ENCODE measurements at regions not wholly inside any gene's neighbourhood (a gene's known extent, or its start where the extent isn't known, plus 50 kb on each side); places are given as distances from the start of the nearest gene placed in this dataset.

- H3K4me3 ChIP-seq (ENCODE audit: low read length): no peak overlapping the region
- no peak for TF ChIP-seq CTCF (IDR thresholded peaks at IDR 0.05; ENCODE audit: insufficient read depth, low read depth, low read length, missing control alignments)
- DNase-seq (ENCODE audit: low read depth): no peak
Observed at GRCh38 chr7:34389332-34390078, 268.5 kb upstream of the NPSR1 start.

GRCh38 chr7:34390103-34390502, 267.9 kb upstream of the NPSR1 start:
- DNase-seq (ENCODE audit: low read depth): no peak
- no peak for TF ChIP-seq CTCF (IDR thresholded peaks at IDR 0.05; ENCODE audit: insufficient read depth, low read depth, low read length, missing control alignments)
- no peak overlapping the region for H3K4me3 ChIP-seq (ENCODE audit: low read length)

- DNase-seq (ENCODE audit: low read depth): no peak
- no peak overlapping the region for H3K4me3 ChIP-seq (ENCODE audit: low read length)
- TF ChIP-seq CTCF (IDR thresholded peaks at IDR 0.05; ENCODE audit: insufficient read depth, low read depth, low read length, missing control alignments): no peak
Observed at GRCh38 chr7:34392972-34393371, 265.0 kb upstream of the NPSR1 start.

- DNase-seq (ENCODE audit: low read depth): no peak
- no peak for TF ChIP-seq CTCF (IDR thresholded peaks at IDR 0.05; ENCODE audit: insufficient read depth, low read depth, low read length, missing control alignments)
- H3K4me3 ChIP-seq (ENCODE audit: low read length): no peak overlapping the region
Observed at GRCh38 chr7:34396437-34397064, 261.5 kb upstream of the NPSR1 start.

- H3K4me3 ChIP-seq (ENCODE audit: low read length): no peak overlapping the region
- DNase-seq (ENCODE audit: low read depth): no peak
- TF ChIP-seq CTCF (IDR thresholded peaks at IDR 0.05; ENCODE audit: insufficient read depth, low read depth, low read length, missing control alignments): no peak
Observed at GRCh38 chr7:34401776-34402175, 256.2 kb upstream of the NPSR1 start.

GRCh38 chr7:34406848-34407530, 251.0 kb upstream of the NPSR1 start:
- no peak overlapping the region for H3K4me3 ChIP-seq (ENCODE audit: low read length)
- DNase-seq (ENCODE audit: low read depth): no peak
- TF ChIP-seq CTCF (IDR thresholded peaks at IDR 0.05; ENCODE audit: insufficient read depth, low read depth, low read length, missing control alignments): no peak

All from epithelial cell of esophagus (primary cell).